Endothelial cell of umbilical vein (primary cell): ENCODE measurements at regions not wholly inside any gene's neighbourhood (a gene's known extent, or its start where the extent isn't known, plus 50 kb on each side); places are given as distances from the start of the nearest gene placed in this dataset.

Experiments
- BruUV-seq: library from RNA; stranded (reverse); fragments of 400-500 nt; replicated peaks from 2 replicates; lab custom pipeline; 2021; lab: Mats Ljungman, UMichigan
- CTCF ChIA-PET: fragments of 300-600, 350-600 bp; sonication (Branson Sonifier 250); formaldehyde crosslinking; loops from one replicate; lab custom pipeline; 2021; ENCODE audit warnings: antibody characterized with exemption, inconsistent platforms; lab: Charles Lee
- POLR2A ChIA-PET: fragments of 300-600, 350-600 bp; sonication (Branson Sonifier 250); formaldehyde crosslinking; loops from one replicate; lab custom pipeline; 2021; ENCODE audit warnings: antibody characterized with exemption, inconsistent platforms; lab: Charles Lee
- DNase-seq: peaks from one replicate; pipeline ENCODE4 v3.0.0-alpha.2; 2011; ENCODE audit warnings: low read depth, low spot score
- FAIRE-seq: peaks from 2 replicates; lab custom pipeline; 2011; peaks lifted over from hg19 to GRCh38; lab: Jason Lieb, UNC
- H2AFZ ChIP-seq: 2 replicates; pipeline ENCODE4 v1.6.0; 2012; ENCODE audit warnings: low read depth, low read length, control low read depth, inconsistent platforms
- H3K27ac ChIP-seq: 2 replicates; pipeline ENCODE4 v1.5.1; 2011; ENCODE audit warnings: low read depth, mild to moderate bottlenecking, control low read depth, low read length, moderate library complexity; ENCODE audit not compliant: insufficient read depth
- H3K27me3 ChIP-seq, 2 experiments: 2 replicates each; pipeline versions ENCODE4 v1.6.0 to v1.6.1; 2011; ENCODE audit warnings: low read length in 2 of 2, mixed read lengths in 1 of 2; ENCODE audit not compliant: control insufficient read depth in 2 of 2, insufficient read depth in 2 of 2
- H3K36me3 ChIP-seq, 2 experiments: 2 replicates in 1 of 2; 3 replicates in 1 of 2; pipeline ENCODE4 v1.5.1; 2011; ENCODE audit warnings: low read length in 2 of 2, mild to moderate bottlenecking in 1 of 2, moderate library complexity in 1 of 2; ENCODE audit not compliant: control insufficient read depth in 2 of 2, insufficient read depth in 2 of 2; ENCODE audit errors: extremely low read depth in 1 of 2
- H3K4me1 ChIP-seq: 3 replicates; pipeline ENCODE4 v1.5.1; 2011; ENCODE audit warnings: mild to moderate bottlenecking, low read length; ENCODE audit not compliant: control insufficient read depth, insufficient read depth; ENCODE audit errors: extremely low read depth
- H3K4me2 ChIP-seq: 2 replicates; pipeline ENCODE4 v1.6.1; 2011; ENCODE audit warnings: low read length, control low read depth, mixed read lengths; ENCODE audit not compliant: insufficient read depth
- H3K4me3 ChIP-seq, 3 experiments: fragments of 200-600 bp in 1 of 3; sonication (generic), shearing (Covaris generic) in 1 of 3; replicated peaks in 1 of 3; 2 replicates each; pipeline ENCODE4 v1.5.1; 2011 to 2016; ENCODE audit warnings: control low read depth in 3 of 3, low read length in 3 of 3, mild to moderate bottlenecking in 2 of 3, inconsistent platforms in 1 of 3, low read depth in 1 of 3, moderate library complexity in 1 of 3; ENCODE audit not compliant: insufficient read depth in 1 of 3
- H3K79me2 ChIP-seq: 2 replicates; pipeline ENCODE4 v1.6.0; 2012; ENCODE audit warnings: low read length, inconsistent platforms; ENCODE audit not compliant: control insufficient read depth, insufficient read depth
- H3K9ac ChIP-seq: replicated peaks from 2 replicates; pipeline ENCODE3; 2011; ENCODE audit warnings: low read length, control low read depth; ENCODE audit not compliant: insufficient read depth; ENCODE audit errors: extremely low read depth
- H3K9me1 ChIP-seq: replicated peaks from 3 replicates; pipeline ENCODE4 v1.6.0; 2011; ENCODE audit warnings: mild to moderate bottlenecking, low read length; ENCODE audit not compliant: control insufficient read depth, insufficient read depth; ENCODE audit errors: extremely low read depth
- H3K9me3 ChIP-seq: replicated peaks from 2 replicates; pipeline ENCODE4 v1.5.1; 2012; ENCODE audit warnings: low read length, inconsistent platforms; ENCODE audit not compliant: control insufficient read depth, insufficient read depth
- H4K20me1 ChIP-seq: replicated peaks from 2 replicates; pipeline ENCODE3; 2011; ENCODE audit warnings: mild to moderate bottlenecking, low read length; ENCODE audit not compliant: control insufficient read depth, insufficient read depth; ENCODE audit errors: extremely low read depth
- EZH2 ChIP-seq: IDR thresholded peaks from 2 replicates; pipeline ENCODE4 v1.6.1; 2012; ENCODE audit warnings: borderline replicate concordance, low read depth, mild to moderate bottlenecking, moderate library complexity, low read length, inconsistent platforms; ENCODE audit not compliant: severe bottlenecking
- FOS ChIP-seq: IDR thresholded peaks from 2 replicates; pipeline ENCODE4 v1.6.1; 2011; ENCODE audit warnings: mild to moderate bottlenecking, low read length, moderate library complexity, borderline replicate concordance; ENCODE audit not compliant: insufficient read depth
- GATA2 ChIP-seq: IDR thresholded peaks from 2 replicates; pipeline ENCODE4 v1.7.0; 2011; ENCODE audit warnings: low read depth, mild to moderate bottlenecking, moderate library complexity, mixed read lengths, low read length; ENCODE audit not compliant: insufficient read length, insufficient read depth
- JUN ChIP-seq: IDR thresholded peaks from 2 replicates; pipeline ENCODE4 v1.6.1; 2011; ENCODE audit warnings: borderline replicate concordance, low read depth; ENCODE audit not compliant: insufficient read length, insufficient read depth
- MYC ChIP-seq: IDR thresholded peaks from one replicate; pipeline ENCODE4 v1.6.1; 2011; ENCODE audit warnings: mild to moderate bottlenecking, low read depth, low read length
- POLR2A ChIP-seq: IDR thresholded peaks from 2 replicates; pipeline ENCODE4 v1.6.1; 2012; ENCODE audit warnings: low read depth, mild to moderate bottlenecking, control low read depth, low read length
- POLR2AphosphoS5 ChIP-seq: IDR thresholded peaks from 2 replicates; pipeline ENCODE4 v1.6.1; 2012; ENCODE audit warnings: low read depth, mild to moderate bottlenecking, control low read depth, low read length, moderate library complexity; ENCODE audit not compliant: insufficient read depth
- dilution Hi-C: fragments of 300-500 bp; cut with MboI; formaldehyde crosslinking; loops from one replicate; pipeline ENCODE4 v1.15.0; 2019; ENCODE audit warnings: low sequenced_read_pairs; ENCODE audit not compliant: extremely low pct_ligation_motif_present
- intact Hi-C: fragments of 100-400 bp; cut with micrococcal nuclease; formaldehyde crosslinking; loops from one replicate; pipeline ENCODE4 v1.10.0; 2022
- TF ChIP-seq, protein P1 (sequence below): IDR thresholded peaks from 2 replicates; pipeline ENCODE4 v1.6.1; 2011; ENCODE audit not compliant: insufficient read depth, insufficient read length
- TF ChIP-seq, protein P2 (sequence below), 2 donors: IDR thresholded peaks; 1 replicate in 1 of 2; 2 replicates in 1 of 2; pipeline ENCODE4 v1.5.1; 2011; ENCODE audit warnings: low read length in 2 of 2, mild to moderate bottlenecking in 2 of 2, moderate library complexity in 2 of 2, control low read depth in 1 of 2, inconsistent platforms in 1 of 2, low read depth in 1 of 2; ENCODE audit not compliant: insufficient read depth in 1 of 2; ENCODE audit errors: extremely low read depth in 1 of 2

- Histone ChIP-seq H3K36me3 (no peaks in the 10 kb centered on the region), H3K9me1 (no peaks in the 10 kb centered on the region), H3K9me3 (no peaks in the 10 kb centered on the region), H3K27me3 (no peaks in the 10 kb centered on the region), H3K79me2 (no peaks in the 10 kb centered on the region), H3K27ac (no peak overlapping the region), H2AFZ (no peak overlapping the region), H4K20me1 (no peaks in the 10 kb centered on the region), H3K4me2 (no peak overlapping the region), H3K4me1 (no peaks in the 10 kb centered on the region), H3K4me3 (no peak overlapping the region), H3K9ac (no peak overlapping the region)
- BruUV-seq = no TSS peak
- intact Hi-C loops (no loop called here), dilution Hi-C loops (no loop called here)
- no peak for FAIRE-seq
- TF ChIP-seq JUN = no peak
- TF ChIP-seq POLR2A = no peak
- TF ChIP-seq FOS = no peak
- no peak for TF ChIP-seq GATA2
- TF ChIP-seq, protein P1, sequence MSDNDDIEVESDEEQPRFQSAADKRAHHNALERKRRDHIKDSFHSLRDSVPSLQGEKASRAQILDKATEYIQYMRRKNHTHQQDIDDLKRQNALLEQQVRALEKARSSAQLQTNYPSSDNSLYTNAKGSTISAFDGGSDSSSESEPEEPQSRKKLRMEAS = no peak
- TF ChIP-seq, protein P2, sequence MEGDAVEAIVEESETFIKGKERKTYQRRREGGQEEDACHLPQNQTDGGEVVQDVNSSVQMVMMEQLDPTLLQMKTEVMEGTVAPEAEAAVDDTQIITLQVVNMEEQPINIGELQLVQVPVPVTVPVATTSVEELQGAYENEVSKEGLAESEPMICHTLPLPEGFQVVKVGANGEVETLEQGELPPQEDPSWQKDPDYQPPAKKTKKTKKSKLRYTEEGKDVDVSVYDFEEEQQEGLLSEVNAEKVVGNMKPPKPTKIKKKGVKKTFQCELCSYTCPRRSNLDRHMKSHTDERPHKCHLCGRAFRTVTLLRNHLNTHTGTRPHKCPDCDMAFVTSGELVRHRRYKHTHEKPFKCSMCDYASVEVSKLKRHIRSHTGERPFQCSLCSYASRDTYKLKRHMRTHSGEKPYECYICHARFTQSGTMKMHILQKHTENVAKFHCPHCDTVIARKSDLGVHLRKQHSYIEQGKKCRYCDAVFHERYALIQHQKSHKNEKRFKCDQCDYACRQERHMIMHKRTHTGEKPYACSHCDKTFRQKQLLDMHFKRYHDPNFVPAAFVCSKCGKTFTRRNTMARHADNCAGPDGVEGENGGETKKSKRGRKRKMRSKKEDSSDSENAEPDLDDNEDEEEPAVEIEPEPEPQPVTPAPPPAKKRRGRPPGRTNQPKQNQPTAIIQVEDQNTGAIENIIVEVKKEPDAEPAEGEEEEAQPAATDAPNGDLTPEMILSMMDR (IDR thresholded peaks at IDR 0.05; ENCODE audit: extremely low read depth in 1 of 2, insufficient read depth in 1 of 2, low read depth in 1 of 2, low read length in 2 of 2) = no peak
- no peak for TF ChIP-seq POLR2AphosphoS5
- TF ChIP-seq MYC = no peak
- no peak for TF ChIP-seq EZH2
- ChIA-PET POLR2A (no interaction called here), CTCF (no interaction called here)
- no peak for DNase-seq
These were observed 544.7 kb downstream of the ZEB2 start for GRCh38 chr2:143975216-143975615.
